Liver (tissue), 7 donors: ENCODE measurements at regions not wholly inside any gene's neighbourhood (a gene's known extent, or its start where the extent isn't known, plus 50 kb on each side); places are given as distances from the start of the nearest gene placed in this dataset.

Source experiments
- DNase-seq: peaks from one replicate; pipeline ENCODE4 v3.0.0-alpha.2; 2017; ENCODE audit warnings: low spot score
- H3K27ac ChIP-seq, 2 donors: one replicate each; pipeline ENCODE4 v1.7.0; 2013; ENCODE audit warnings: inconsistent platforms in 2 of 2, low read length in 2 of 2, control low read depth in 1 of 2, low read depth in 1 of 2, mild to moderate bottlenecking in 1 of 2
- H3K27me3 ChIP-seq, 4 donors: one replicate each; pipeline versions ENCODE4 v1.6.1 to v1.7.0; 2013; ENCODE audit warnings: low read length in 3 of 4, inconsistent platforms in 1 of 4, mild to moderate bottlenecking in 1 of 4, moderate library complexity in 1 of 4; ENCODE audit not compliant: control insufficient read depth in 4 of 4, insufficient read depth in 4 of 4
- H3K36me3 ChIP-seq, 4 donors: one replicate each; pipeline versions ENCODE4 v1.6.1 to v1.7.0; 2013; ENCODE audit warnings: low read length in 3 of 4, mild to moderate bottlenecking in 3 of 4, low read depth in 1 of 4, moderate library complexity in 1 of 4; ENCODE audit not compliant: control insufficient read depth in 4 of 4, insufficient read depth in 3 of 4
- H3K4me1 ChIP-seq, 4 donors: one replicate each; pipeline versions ENCODE4 v1.6.1 to v1.7.0; 2013; ENCODE audit warnings: low read length in 3 of 4, mild to moderate bottlenecking in 3 of 4, moderate library complexity in 1 of 4; ENCODE audit not compliant: control insufficient read depth in 4 of 4, insufficient read depth in 4 of 4
- H3K4me3 ChIP-seq, 3 donors: one replicate each; pipeline versions ENCODE4 v1.6.1 to v1.7.0; 2013; ENCODE audit warnings: low read length in 3 of 3, control low read depth in 1 of 3, low read depth in 1 of 3, mild to moderate bottlenecking in 1 of 3
- H3K9ac ChIP-seq, 2 donors: one replicate each; pipeline ENCODE4 v1.7.0; 2013; ENCODE audit warnings: low read length in 2 of 2, mild to moderate bottlenecking in 2 of 2, moderate library complexity in 2 of 2, control low read depth in 1 of 2, low read depth in 1 of 2
- H3K9me3 ChIP-seq, 4 donors: one replicate each; pipeline versions ENCODE4 v1.6.1 to v1.7.0; 2013; ENCODE audit warnings: low read length in 3 of 4; ENCODE audit not compliant: control insufficient read depth in 4 of 4
- ATF3 ChIP-seq: IDR thresholded peaks from 2 replicates; pipeline ENCODE4 v1.6.1; 2016; ENCODE audit warnings: antibody characterized with exemption
- EGR1 ChIP-seq, 2 donors: IDR thresholded peaks; 2 replicates each; pipeline ENCODE4 v1.6.1; 2016 to 2018; ENCODE audit warnings: antibody characterized with exemption in 2 of 2, low read depth in 2 of 2
- FOXA1 ChIP-seq: IDR thresholded peaks from 2 replicates; pipeline ENCODE4 v1.6.1; 2016; ENCODE audit warnings: antibody characterized with exemption
- GABPA ChIP-seq, 2 donors: IDR thresholded peaks in 1 of 2; conservative IDR thresholded peaks in 1 of 2; 2 replicates each; pipeline ENCODE4 v1.6.1; 2016; ENCODE audit warnings: antibody characterized with exemption in 2 of 2, mild to moderate bottlenecking in 1 of 2, moderate library complexity in 1 of 2
- HNF4A ChIP-seq, 2 donors: conservative IDR thresholded peaks; 2 replicates each; pipeline ENCODE4 v1.6.1; 2016; ENCODE audit warnings: antibody characterized with exemption in 2 of 2, mild to moderate bottlenecking in 2 of 2
- HNF4G ChIP-seq: IDR thresholded peaks from 2 replicates; pipeline ENCODE4 v1.6.1; 2016; ENCODE audit warnings: antibody characterized with exemption
- JUND ChIP-seq, 2 donors: IDR thresholded peaks; 2 replicates each; pipeline ENCODE4 v1.6.1; 2016; ENCODE audit warnings: antibody characterized with exemption in 2 of 2
- MAX ChIP-seq: IDR thresholded peaks from 2 replicates; pipeline ENCODE4 v1.6.1; 2016; ENCODE audit warnings: antibody characterized with exemption
- RAD21 ChIP-seq, 2 donors: IDR thresholded peaks; 2 replicates each; pipeline ENCODE4 v1.6.1; 2016; ENCODE audit warnings: antibody characterized with exemption in 2 of 2, mild to moderate bottlenecking in 2 of 2
- RXRA ChIP-seq, 2 donors: IDR thresholded peaks; 2 replicates each; pipeline ENCODE4 v1.6.1; 2017 to 2018; ENCODE audit warnings: antibody characterized with exemption in 2 of 2, mild to moderate bottlenecking in 1 of 2
- TAF1 ChIP-seq: conservative IDR thresholded peaks from 2 replicates; pipeline ENCODE4 v1.6.1; 2016; ENCODE audit warnings: antibody characterized with exemption, mild to moderate bottlenecking
- YY1 ChIP-seq: IDR thresholded peaks from 2 replicates; pipeline ENCODE4 v1.6.1; 2016; ENCODE audit warnings: antibody characterized with exemption, mild to moderate bottlenecking
- WGBS: extraction: QIAGEN DNeasy Blood & Tissue Kit; methylation state at CpG from one replicate; pipeline ENCODE4 v1.1.7; 2013; 5-methylcytosine and 5-hydroxymethylcytosine counted together
- donor health status: healthy.
- donor health status: healthy.
- donor health status: healthy.
- donor health status: healthy.

- H3K9ac ChIP-seq: no peak overlapping the region
- H3K36me3 ChIP-seq: no peaks in the 10 kb centered on the region
- H3K4me3 ChIP-seq: no peak overlapping the region
- DNase-seq: no peak
- no peaks in the 10 kb centered on the region for H3K27me3 ChIP-seq
- H3K27ac ChIP-seq: no peak overlapping the region
- no peak for TF ChIP-seq RAD21 (IDR thresholded peaks at IDR 0.05)
- TF ChIP-seq MAX: no peak
- no peak for TF ChIP-seq TAF1
- no peak for TF ChIP-seq HNF4A (conservative IDR thresholded peaks at IDR 0.05)
- no peak for TF ChIP-seq YY1
- no peak for TF ChIP-seq FOXA1
- 62% methylated on average over 2 of the region's 2 CpGs for WGBS
- H3K9me3 ChIP-seq: no peaks in the 10 kb centered on the region
- peaks cover 0 to 17% (median 7%) of the 10 kb centered on the region in 4 donors for H3K4me1 ChIP-seq
These were observed 133.8 kb downstream of the RXFP2 start for GRCh38 chr13:31873145-31873544.

GRCh38 chr13:31875134-31875533 is 135.8 kb downstream of the RXFP2 start:
- WGBS: 72% methylated on average over 3 of the region's 3 CpGs
- H3K4me1 ChIP-seq: peaks cover 0 to 11% (median 3%) of the 10 kb centered on the region in 4 donors

GRCh38 chr13:31878052-31878451 is 138.7 kb downstream of the RXFP2 start:
- DNase-seq: no peak
- Histone ChIP-seq H3K27me3 (no peaks in the 10 kb centered on the region), H3K4me3 (no peak overlapping the region), H3K9ac (no peak overlapping the region), H3K4me1 (no peaks in the 10 kb centered on the region), H3K27ac (no peak overlapping the region), H3K36me3 (no peaks in the 10 kb centered on the region), H3K9me3 (no peaks in the 10 kb centered on the region)
- WGBS: 84% methylated on average over 1 of the region's 1 CpG
- TF ChIP-seq EGR1 (IDR thresholded peaks at IDR 0.05; ENCODE audit: low read depth in 2 of 2): no peak
- TF ChIP-seq FOXA1: no peak

More at GRCh38 chr13:31875134-31875533, 135.8 kb downstream of the RXFP2 start:
- Histone ChIP-seq H3K9me3 (no peaks in the 10 kb centered on the region), H3K36me3 (no peaks in the 10 kb centered on the region), H3K9ac (no peak overlapping the region), H3K27me3 (no peaks in the 10 kb centered on the region), H3K27ac (no peak overlapping the region), H3K4me3 (no peak overlapping the region)
- no peak for DNase-seq
- TF ChIP-seq RXRA (IDR thresholded peaks at IDR 0.05) (no peak), JUND (IDR thresholded peaks at IDR 0.05) (no peak), RAD21 (IDR thresholded peaks at IDR 0.05) (no peak), TAF1 (no peak), FOXA1 (no peak), ATF3 (no peak), GABPA (IDR thresholded peaks at IDR 0.05 in 1 of 2, conservative IDR thresholded peaks at IDR 0.05 in 1 of 2) (no peak)

GRCh38 chr13:31878495-31878894 is 139.2 kb downstream of the RXFP2 start:
- H3K9me3 ChIP-seq: no peaks in the 10 kb centered on the region
- 99% methylated on average over 1 of the region's 1 CpG for WGBS
- H3K36me3 ChIP-seq: no peaks in the 10 kb centered on the region
- TF ChIP-seq JUND (IDR thresholded peaks at IDR 0.05) (no peak), TAF1 (no peak), HNF4A (conservative IDR thresholded peaks at IDR 0.05) (no peak), HNF4G (no peak)
- no peak overlapping the region for H3K4me3 ChIP-seq
- H3K27me3 ChIP-seq: no peaks in the 10 kb centered on the region
- DNase-seq: no peak
- no peak overlapping the region for H3K27ac ChIP-seq
- H3K4me1 ChIP-seq: no peaks in the 10 kb centered on the region
- no peak overlapping the region for H3K9ac ChIP-seq
